Ascending aorta (tissue), 2 donors: ENCODE measurements at regions not wholly inside any gene's neighbourhood (a gene's known extent, or its start where the extent isn't known, plus 50 kb on each side); places are given as distances from the start of the nearest gene placed in this dataset.
"Not testable (repeated sequence)": the region's sequence is repeated elsewhere in the genome, so short reads cannot be mapped to it uniquely, and the experiment has no call there.

Experiments used
- DNase-seq, 2 donors: peaks; one replicate each; pipeline ENCODE4 v3.0.0-alpha.2; 2019; ENCODE audit warnings: low spot score in 2 of 2
- H3K27ac ChIP-seq, 2 donors: fragments of 200-600 bp; sonication (generic); one replicate each; pipeline ENCODE4 v1.5.1; 2016 to 2017; ENCODE audit warnings: mild to moderate bottlenecking in 1 of 2
- H3K27me3 ChIP-seq: fragments of 200-600 bp; sonication (generic); one replicate; pipeline ENCODE4 v1.5.1; 2017
- H3K36me3 ChIP-seq, 2 donors: fragments of 200-600 bp; sonication (generic); one replicate each; pipeline ENCODE4 v1.5.1; 2016
- H3K4me1 ChIP-seq, 2 donors: fragments of 200-600 bp; sonication (generic); one replicate each; pipeline ENCODE4 v1.5.1; 2016 to 2017; ENCODE audit warnings: mild to moderate bottlenecking in 1 of 2
- H3K4me3 ChIP-seq, 2 donors: fragments of 200-600 bp; sonication (generic); one replicate each; pipeline ENCODE4 v1.5.1; 2016 to 2017; ENCODE audit warnings: mild to moderate bottlenecking in 1 of 2
- H3K9me3 ChIP-seq, 2 donors: fragments of 200-600 bp; sonication (generic); one replicate each; pipeline ENCODE4 v1.5.1; 2016
- intact Hi-C: fragments of 100-400 bp; cut with DNase I; formaldehyde crosslinking; loops from one replicate; pipeline ENCODE4 v1.15.1; 2023
- TF ChIP-seq, protein P1 (sequence below), 3 experiments: fragments of 200-600 bp in 2 of 3; fragments of 450-650 bp in 1 of 3; sonication (generic) in 2 of 3; IDR thresholded peaks; one replicate each; pipeline ENCODE4 v1.5.1; 2016 to 2019; ENCODE audit warnings: antibody characterized with exemption in 3 of 3, mild to moderate bottlenecking in 1 of 3, moderate library complexity in 1 of 3

DNA sequence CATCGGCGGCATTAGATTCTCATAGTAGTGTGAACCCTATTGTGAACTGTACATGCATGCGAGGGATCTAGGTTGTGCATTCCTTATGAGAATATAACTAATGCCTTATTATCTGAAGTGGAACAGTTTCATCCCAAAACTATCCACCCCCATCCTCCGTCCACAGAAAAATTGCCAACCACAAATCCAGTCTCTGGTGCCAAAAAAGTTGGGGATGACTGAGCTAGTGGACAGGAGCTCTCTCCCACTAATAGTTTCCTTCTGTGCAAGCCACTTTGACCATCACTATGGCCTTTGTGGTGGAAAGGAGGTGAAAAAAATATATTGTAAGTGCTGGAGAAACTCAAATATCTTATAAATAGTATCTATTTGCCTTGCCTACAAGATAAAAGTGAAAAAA lies 857.8 kb downstream of the DIAPH3 start:
- H3K4me3 ChIP-seq, result no peak overlapping the region
- H3K9me3 ChIP-seq, result no peaks in the 10 kb centered on the region
- no peaks in the 10 kb centered on the region for H3K36me3 ChIP-seq
- no peak for DNase-seq
- TF ChIP-seq, protein P1, sequence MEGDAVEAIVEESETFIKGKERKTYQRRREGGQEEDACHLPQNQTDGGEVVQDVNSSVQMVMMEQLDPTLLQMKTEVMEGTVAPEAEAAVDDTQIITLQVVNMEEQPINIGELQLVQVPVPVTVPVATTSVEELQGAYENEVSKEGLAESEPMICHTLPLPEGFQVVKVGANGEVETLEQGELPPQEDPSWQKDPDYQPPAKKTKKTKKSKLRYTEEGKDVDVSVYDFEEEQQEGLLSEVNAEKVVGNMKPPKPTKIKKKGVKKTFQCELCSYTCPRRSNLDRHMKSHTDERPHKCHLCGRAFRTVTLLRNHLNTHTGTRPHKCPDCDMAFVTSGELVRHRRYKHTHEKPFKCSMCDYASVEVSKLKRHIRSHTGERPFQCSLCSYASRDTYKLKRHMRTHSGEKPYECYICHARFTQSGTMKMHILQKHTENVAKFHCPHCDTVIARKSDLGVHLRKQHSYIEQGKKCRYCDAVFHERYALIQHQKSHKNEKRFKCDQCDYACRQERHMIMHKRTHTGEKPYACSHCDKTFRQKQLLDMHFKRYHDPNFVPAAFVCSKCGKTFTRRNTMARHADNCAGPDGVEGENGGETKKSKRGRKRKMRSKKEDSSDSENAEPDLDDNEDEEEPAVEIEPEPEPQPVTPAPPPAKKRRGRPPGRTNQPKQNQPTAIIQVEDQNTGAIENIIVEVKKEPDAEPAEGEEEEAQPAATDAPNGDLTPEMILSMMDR (IDR thresholded peaks at IDR 0.05), result no peak
- no peak overlapping the region for H3K27ac ChIP-seq
- no peaks in the 10 kb centered on the region for H3K27me3 ChIP-seq
- intact Hi-C loops, result no loop called here
- H3K4me1 ChIP-seq, result no peaks in the 10 kb centered on the region

DNA sequence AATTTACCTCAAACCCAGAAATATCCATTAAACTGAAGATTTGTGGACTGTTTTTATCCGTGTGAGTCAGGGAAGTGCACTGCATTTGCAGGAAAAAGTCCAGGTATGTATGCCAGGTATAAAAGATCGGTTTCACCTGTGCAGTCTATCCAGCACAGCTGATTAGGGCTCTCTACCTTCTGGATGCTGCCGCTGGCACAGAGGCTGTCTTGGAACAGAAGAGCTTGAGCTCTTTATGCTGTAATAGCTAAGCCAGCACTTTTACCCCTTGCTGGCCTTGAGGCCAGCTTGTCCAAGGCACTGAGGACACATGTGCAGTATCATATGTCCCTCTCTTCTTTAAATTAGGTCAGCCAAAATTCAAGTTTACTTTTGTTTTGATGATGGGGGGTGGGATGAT lies 851.0 kb downstream of the DIAPH3 start:
- intact Hi-C loops, result no loop called here

DNA sequence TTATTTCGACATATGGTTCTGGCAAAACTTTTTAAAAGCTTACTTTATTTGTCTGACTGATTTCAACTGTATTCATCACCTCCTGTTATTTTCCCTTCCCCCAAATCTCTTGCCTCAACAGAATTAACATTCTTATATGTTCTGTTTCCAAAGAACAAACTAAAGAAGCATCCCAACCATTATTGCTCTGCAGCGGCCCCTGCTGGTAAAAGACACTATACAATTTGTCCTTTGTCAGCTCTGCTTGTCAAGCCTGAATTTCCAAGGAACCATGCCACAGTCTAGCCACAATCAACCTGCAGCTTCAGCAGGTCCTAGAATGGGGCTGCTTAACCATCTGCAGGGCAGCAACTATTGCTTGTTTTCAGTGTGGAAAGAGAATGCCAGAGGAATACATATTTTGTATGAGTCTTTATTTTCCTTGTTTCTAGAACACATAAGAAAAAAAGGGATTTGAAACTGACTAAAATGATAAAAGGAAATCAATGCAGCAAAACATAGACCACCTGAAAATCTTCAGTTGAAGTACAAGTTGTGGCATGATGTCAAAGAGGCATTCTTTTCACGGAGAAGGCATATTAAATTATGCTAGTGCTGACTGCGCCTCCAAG lies 845.3 kb downstream of the DIAPH3 start:
- H3K4me3 ChIP-seq, result no peak overlapping the region
- TF ChIP-seq, protein P1 (IDR thresholded peaks at IDR 0.05), result peak; percentile 19 to 47 (median 20)
- no peak overlapping the region for H3K27ac ChIP-seq
- H3K4me1 ChIP-seq, result no peaks in the 10 kb centered on the region
- H3K27me3 ChIP-seq, result no peaks in the 10 kb centered on the region
- no peaks in the 10 kb centered on the region for H3K36me3 ChIP-seq
- no peak for DNase-seq
- no peaks in the 10 kb centered on the region for H3K9me3 ChIP-seq
- intact Hi-C loops, result no loop called here

More for the DNA sequence above, 851.0 kb downstream of the DIAPH3 start:
- Histone ChIP-seq H3K27ac (no peak overlapping the region), H3K36me3 (no peaks in the 10 kb centered on the region), H3K4me1 (no peaks in the 10 kb centered on the region), H3K9me3 (no peaks in the 10 kb centered on the region), H3K4me3 (no peak overlapping the region), H3K27me3 (no peaks in the 10 kb centered on the region)
- TF ChIP-seq, protein P1 (IDR thresholded peaks at IDR 0.05), result no peak
- no peak for DNase-seq

DNA sequence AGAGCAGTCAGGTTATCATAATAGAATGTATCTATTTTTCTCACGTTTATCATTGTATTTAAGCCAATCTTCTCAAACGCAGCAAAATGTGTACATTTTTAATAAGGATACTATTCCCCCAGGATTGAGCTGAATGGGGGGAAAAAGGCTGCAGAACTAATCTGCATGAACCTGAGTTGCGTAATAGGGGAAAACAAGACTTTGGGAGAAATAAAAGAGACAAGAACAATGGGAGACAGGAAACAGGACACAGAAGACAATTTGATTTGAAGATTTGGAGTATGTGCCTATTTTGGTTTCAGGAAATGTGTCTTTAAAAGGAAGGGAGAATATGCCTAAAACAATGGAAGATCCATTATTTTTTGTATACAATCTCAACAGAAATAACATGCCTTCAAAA lies 844.5 kb downstream of the DIAPH3 start:
- Histone ChIP-seq H3K27me3 (no peaks in the 10 kb centered on the region), H3K36me3 (no peaks in the 10 kb centered on the region), H3K9me3 (no peaks in the 10 kb centered on the region), H3K4me3 (no peak overlapping the region), H3K4me1 (no peaks in the 10 kb centered on the region), H3K27ac (no peak overlapping the region)
- TF ChIP-seq, protein P1 (IDR thresholded peaks at IDR 0.05), result no peak
- DNase-seq, result no peak
- intact Hi-C loops, result no loop called here

DNA sequence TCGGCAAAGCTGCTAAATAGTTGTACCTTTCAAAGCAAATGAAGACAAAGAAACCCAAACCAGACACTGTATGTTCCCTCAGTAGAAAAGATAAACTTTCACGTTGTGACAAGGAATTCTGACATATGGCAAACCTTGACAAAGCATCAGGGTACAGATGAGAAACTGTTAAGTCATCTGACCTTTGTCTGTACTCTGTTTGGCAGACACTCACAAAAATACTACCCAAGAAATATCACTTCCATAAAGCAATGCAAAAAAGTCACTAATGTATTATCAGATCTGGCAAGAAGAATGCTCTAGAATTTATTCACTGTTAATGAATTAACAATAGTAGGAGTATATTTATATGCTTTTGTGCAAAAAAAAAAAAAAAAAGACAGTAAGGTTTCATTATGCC lies 843.7 kb downstream of the DIAPH3 start:
- Histone ChIP-seq H3K27ac (no peak overlapping the region), H3K27me3 (no peaks in the 10 kb centered on the region), H3K36me3 (no peaks in the 10 kb centered on the region), H3K4me1 (no peaks in the 10 kb centered on the region), H3K4me3 (no peak overlapping the region), H3K9me3 (no peaks in the 10 kb centered on the region)
- DNase-seq, result no peak
- intact Hi-C loops, result no loop called here
- TF ChIP-seq, protein P1 (IDR thresholded peaks at IDR 0.05), result no peak

DNA sequence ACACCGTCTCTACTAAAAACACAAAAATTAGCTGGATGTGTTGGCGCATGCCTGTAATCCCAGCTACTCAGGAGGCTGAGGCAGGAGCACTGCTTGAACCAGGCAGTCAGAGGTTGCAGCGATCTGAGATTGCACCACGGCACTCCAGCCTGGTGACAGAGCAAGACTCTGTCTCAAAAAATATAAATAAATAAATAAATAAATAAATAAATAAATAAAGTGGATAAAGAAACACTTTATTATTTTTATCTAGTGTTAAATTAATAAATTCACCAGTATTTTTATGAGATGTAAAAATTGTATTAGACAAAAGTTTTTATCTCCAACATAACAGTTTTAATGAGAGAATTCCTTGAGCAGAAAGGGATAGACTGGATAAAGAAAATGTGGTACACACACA lies 839.3 kb downstream of the DIAPH3 start:
- H3K27ac ChIP-seq, DNase-seq, H3K4me1 ChIP-seq, H3K36me3 ChIP-seq, intact Hi-C loops, H3K4me3 ChIP-seq, H3K27me3 ChIP-seq, H3K9me3 ChIP-seq: not testable (repeated sequence)
